ENCODE measurements at regions not wholly inside any gene's neighbourhood (a gene's known extent, or its start where the extent isn't known, plus 50 kb on each side); places are given as distances from the start of the nearest gene placed in this dataset.

DNA sequence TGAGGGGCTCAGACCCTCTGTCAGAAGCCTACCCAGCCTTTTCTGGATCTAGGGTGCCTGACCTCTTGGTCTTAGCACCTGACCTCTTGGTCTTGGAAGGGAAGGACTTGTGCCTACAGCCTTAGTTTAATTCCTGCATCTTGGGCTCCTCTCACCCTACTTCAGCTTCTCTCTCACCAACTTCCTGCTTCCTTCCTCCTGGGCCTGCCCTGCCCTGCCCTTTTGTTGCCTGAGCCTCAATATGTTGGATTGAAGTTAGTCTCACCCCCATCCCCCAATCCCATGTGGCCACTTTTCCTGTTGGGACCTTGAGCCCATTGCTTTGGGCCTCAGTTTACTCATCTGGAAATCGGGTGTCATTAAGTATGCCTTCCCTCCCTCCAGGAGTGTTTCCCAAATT is 206.2 kb upstream of the SKOR2 start:
- Histone ChIP-seq H3K36me3 (ENCODE audit: control insufficient read depth, insufficient read depth, low read length) (no peaks in the 10 kb centered on the region), H3K4me3 (ENCODE audit: low read length) (no peak overlapping the region), H3K4me1 (ENCODE audit: control insufficient read depth, insufficient read depth, low read length) (peaks cover 21% of the 10 kb centered on the region), H3K27me3 (ENCODE audit: control insufficient read depth, insufficient read depth, low read length) (no peaks in the 10 kb centered on the region), H3K27ac (ENCODE audit: low read length) (no peak overlapping the region), H3K9me3 (ENCODE audit: control insufficient read depth, low read depth, low read length) (no peaks in the 10 kb centered on the region)
- DNase-seq, result no peak
- WGBS (ENCODE audit: insufficient coverage, low lambda C conversion rate), result no CpG with 5 or more reads among the region's 1 CpG

- H3K27me3 ChIP-seq (ENCODE audit: control insufficient read depth, insufficient read depth, low read length), result no peaks in the 10 kb centered on the region
- H3K27ac ChIP-seq (ENCODE audit: low read length), result no peak overlapping the region
- 80% methylated on average over 1 of the region's 4 CpGs for WGBS (ENCODE audit: insufficient coverage, low lambda C conversion rate)
- no peaks in the 10 kb centered on the region for H3K9me3 ChIP-seq (ENCODE audit: control insufficient read depth, low read depth, low read length)
- no peaks in the 10 kb centered on the region for H3K36me3 ChIP-seq (ENCODE audit: control insufficient read depth, insufficient read depth, low read length)
- H3K4me3 ChIP-seq (ENCODE audit: low read length), result no peak overlapping the region
- H3K4me1 ChIP-seq (ENCODE audit: control insufficient read depth, insufficient read depth, low read length), result peaks cover 21% of the 10 kb centered on the region
- no peak for DNase-seq
These were observed 201.6 kb upstream of the SKOR2 start for GRCh38 chr18:47453038-47453437.

GRCh38 chr18:47448956-47449355 is 197.5 kb upstream of the SKOR2 start:
- no peak overlapping the region for H3K4me3 ChIP-seq (ENCODE audit: low read length)

DNA sequence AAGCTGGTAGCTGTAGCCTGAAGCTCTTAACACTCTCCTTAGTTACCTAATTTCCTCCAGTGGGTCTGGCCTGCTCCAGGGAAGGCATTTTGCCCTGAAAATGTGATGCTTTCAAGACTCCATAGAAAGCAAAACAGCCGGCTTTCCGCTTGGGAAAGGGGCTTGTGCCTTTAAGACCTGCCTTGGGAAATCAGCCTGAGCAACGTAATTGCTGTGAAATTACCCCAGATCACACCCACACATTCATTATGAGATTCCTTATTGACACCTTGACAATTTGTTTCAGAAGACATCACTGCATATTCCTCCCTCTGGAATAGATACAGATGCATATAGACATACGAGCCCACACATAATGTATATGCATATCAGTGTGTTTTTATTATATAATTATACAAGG is 190.5 kb upstream of the SKOR2 start:
- Histone ChIP-seq H3K27ac (ENCODE audit: low read length) (no peak overlapping the region), H3K9me3 (ENCODE audit: control insufficient read depth, low read depth, low read length) (peaks cover 4% of the 10 kb centered on the region), H3K27me3 (ENCODE audit: control insufficient read depth, insufficient read depth, low read length) (peaks cover 2% of the 10 kb centered on the region), H3K36me3 (ENCODE audit: control insufficient read depth, insufficient read depth, low read length) (no peaks in the 10 kb centered on the region), H3K4me3 (ENCODE audit: low read length) (no peak overlapping the region), H3K4me1 (ENCODE audit: control insufficient read depth, insufficient read depth, low read length) (no peaks in the 10 kb centered on the region)
- DNase-seq, result no peak
- WGBS (ENCODE audit: insufficient coverage, low lambda C conversion rate), result no CpG with 5 or more reads among the region's 4 CpGs

More at GRCh38 chr18:47448956-47449355, 197.5 kb upstream of the SKOR2 start:
- Histone ChIP-seq H3K36me3 (ENCODE audit: control insufficient read depth, insufficient read depth, low read length) (no peaks in the 10 kb centered on the region), H3K9me3 (ENCODE audit: control insufficient read depth, low read depth, low read length) (peaks cover 4% of the 10 kb centered on the region), H3K27ac (ENCODE audit: low read length) (no peak overlapping the region), H3K27me3 (ENCODE audit: control insufficient read depth, insufficient read depth, low read length) (no peaks in the 10 kb centered on the region), H3K4me1 (ENCODE audit: control insufficient read depth, insufficient read depth, low read length) (no peaks in the 10 kb centered on the region)
- WGBS (ENCODE audit: insufficient coverage, low lambda C conversion rate), result no CpG with 5 or more reads among the region's 6 CpGs
- no peak for DNase-seq

GRCh38 chr18:47438001-47438400 is 186.5 kb upstream of the SKOR2 start:
- Histone ChIP-seq H3K4me3 (ENCODE audit: low read length) (no peak overlapping the region), H3K9me3 (ENCODE audit: control insufficient read depth, low read depth, low read length) (no peaks in the 10 kb centered on the region), H3K4me1 (ENCODE audit: control insufficient read depth, insufficient read depth, low read length) (no peaks in the 10 kb centered on the region), H3K27me3 (ENCODE audit: control insufficient read depth, insufficient read depth, low read length) (peaks cover 3% of the 10 kb centered on the region), H3K36me3 (ENCODE audit: control insufficient read depth, insufficient read depth, low read length) (no peaks in the 10 kb centered on the region), H3K27ac (ENCODE audit: low read length) (no peak overlapping the region)
- DNase-seq, result no peak

GRCh38 chr18:47436871-47437270 is 185.4 kb upstream of the SKOR2 start:
- no peaks in the 10 kb centered on the region for H3K9me3 ChIP-seq (ENCODE audit: control insufficient read depth, low read depth, low read length)
- no peak for DNase-seq
- H3K36me3 ChIP-seq (ENCODE audit: control insufficient read depth, insufficient read depth, low read length), result no peaks in the 10 kb centered on the region
- no peak overlapping the region for H3K4me3 ChIP-seq (ENCODE audit: low read length)
- no peak overlapping the region for H3K27ac ChIP-seq (ENCODE audit: low read length)
- H3K27me3 ChIP-seq (ENCODE audit: control insufficient read depth, insufficient read depth, low read length), result peaks cover 3% of the 10 kb centered on the region
- WGBS (ENCODE audit: insufficient coverage, low lambda C conversion rate), result 40% methylated on average over 1 of the region's 1 CpG
- no peaks in the 10 kb centered on the region for H3K4me1 ChIP-seq (ENCODE audit: control insufficient read depth, insufficient read depth, low read length)

DNA sequence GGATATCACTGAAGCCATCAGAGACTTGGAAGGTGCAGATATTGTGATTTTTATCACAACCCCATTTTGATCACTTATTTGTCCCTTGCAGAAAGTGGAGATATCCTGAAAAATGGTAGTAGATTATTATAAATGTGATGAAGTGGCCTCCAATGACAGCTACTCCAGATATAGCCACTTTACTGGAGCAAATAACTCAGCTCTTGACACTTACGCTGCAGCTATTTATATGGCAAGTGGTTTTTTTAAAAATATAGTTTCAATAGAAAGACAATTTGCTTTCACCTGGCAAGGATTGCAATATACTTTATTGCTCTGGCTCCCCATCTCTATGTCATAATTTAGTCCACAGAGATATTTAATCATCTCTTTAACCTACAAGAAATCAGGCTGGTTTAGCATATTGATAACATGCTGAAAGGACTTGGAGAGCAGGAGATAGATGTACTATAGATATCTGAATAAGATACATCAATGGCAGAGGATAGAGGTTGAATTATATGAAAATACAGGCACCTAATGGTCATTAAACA is 182.8 kb upstream of the SKOR2 start:
- no peaks in the 10 kb centered on the region for H3K36me3 ChIP-seq (ENCODE audit: control insufficient read depth, insufficient read depth, low read length)
- no peaks in the 10 kb centered on the region for H3K9me3 ChIP-seq (ENCODE audit: control insufficient read depth, low read depth, low read length)
- peaks cover 3% of the 10 kb centered on the region for H3K27me3 ChIP-seq (ENCODE audit: control insufficient read depth, insufficient read depth, low read length)
- no peak overlapping the region for H3K4me3 ChIP-seq (ENCODE audit: low read length)
- H3K27ac ChIP-seq (ENCODE audit: low read length), result no peak overlapping the region
- no peak for DNase-seq
- H3K4me1 ChIP-seq (ENCODE audit: control insufficient read depth, insufficient read depth, low read length), result no peaks in the 10 kb centered on the region
- WGBS (ENCODE audit: insufficient coverage, low lambda C conversion rate), result no CpG with 5 or more reads among the region's 1 CpG

DNA sequence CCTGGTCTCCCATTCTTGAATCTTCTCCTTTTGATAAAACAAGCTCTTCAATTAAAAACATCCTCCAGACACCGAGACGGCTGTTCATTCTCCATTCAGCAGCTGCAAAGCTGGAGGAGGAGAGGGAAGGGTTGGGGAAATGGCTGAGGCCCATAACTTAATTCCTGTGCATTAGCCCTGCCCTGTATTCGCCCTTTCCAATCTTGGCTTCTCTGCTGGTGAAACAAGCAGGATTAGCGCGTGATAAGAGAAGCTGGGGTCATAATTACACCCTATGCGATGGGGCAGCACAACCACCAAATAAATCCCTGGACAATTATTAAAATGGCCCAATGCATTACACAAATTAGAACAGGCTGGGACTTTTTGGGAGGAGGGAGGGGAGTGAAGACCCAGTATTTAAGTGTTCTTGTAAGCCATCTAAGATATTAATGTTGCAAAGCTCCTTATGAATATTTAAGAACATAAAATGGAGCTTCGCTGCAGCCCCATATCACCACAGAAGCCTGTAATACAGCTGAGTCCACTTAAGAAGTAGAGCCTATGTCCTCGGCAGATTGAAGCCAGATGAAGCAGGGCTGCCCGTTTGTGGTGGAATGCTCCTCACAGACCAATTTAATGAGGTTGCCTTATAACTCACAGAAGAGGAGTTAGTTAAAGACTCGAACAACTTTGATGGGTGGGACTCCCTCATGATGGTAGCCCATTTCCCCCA is 176.6 kb upstream of the SKOR2 start:
- Histone ChIP-seq H3K9me3 (ENCODE audit: control insufficient read depth, low read depth, low read length) (no peaks in the 10 kb centered on the region), H3K4me1 (ENCODE audit: control insufficient read depth, insufficient read depth, low read length) (no peaks in the 10 kb centered on the region), H3K27me3 (ENCODE audit: control insufficient read depth, insufficient read depth, low read length) (no peaks in the 10 kb centered on the region), H3K36me3 (ENCODE audit: control insufficient read depth, insufficient read depth, low read length) (no peaks in the 10 kb centered on the region), H3K27ac (ENCODE audit: low read length) (no peak overlapping the region), H3K4me3 (ENCODE audit: low read length) (no peak overlapping the region)
- no CpG with 5 or more reads among the region's 10 CpGs for WGBS (ENCODE audit: insufficient coverage, low lambda C conversion rate)
- DNase-seq, result no peak

DNA sequence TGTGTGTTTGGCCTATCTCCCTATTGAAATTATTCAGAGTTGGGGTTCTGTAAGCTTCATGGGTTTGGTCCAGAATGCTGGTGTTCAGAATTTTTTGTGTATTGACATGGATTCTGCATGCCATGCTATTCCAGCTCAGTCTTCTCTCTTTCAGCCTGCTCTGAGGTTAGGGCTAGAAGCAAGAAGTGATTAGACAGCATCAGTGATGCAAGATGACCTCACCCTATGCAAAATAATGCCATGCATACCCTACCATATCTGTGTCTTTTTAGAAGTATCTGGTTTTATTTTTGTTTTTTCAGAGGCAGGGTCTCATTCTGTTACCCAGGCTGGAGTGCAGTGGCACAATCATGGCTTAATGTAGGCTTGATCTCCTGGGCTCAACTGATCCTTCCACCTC is 175.6 kb upstream of the SKOR2 start:
- H3K36me3 ChIP-seq (ENCODE audit: control insufficient read depth, insufficient read depth, low read length), result no peaks in the 10 kb centered on the region
- no peaks in the 10 kb centered on the region for H3K27me3 ChIP-seq (ENCODE audit: control insufficient read depth, insufficient read depth, low read length)
- no peaks in the 10 kb centered on the region for H3K4me1 ChIP-seq (ENCODE audit: control insufficient read depth, insufficient read depth, low read length)
- H3K4me3 ChIP-seq (ENCODE audit: low read length), result no peak overlapping the region
- DNase-seq, result no peak
- no peak overlapping the region for H3K27ac ChIP-seq (ENCODE audit: low read length)
- H3K9me3 ChIP-seq (ENCODE audit: control insufficient read depth, low read depth, low read length), result no peaks in the 10 kb centered on the region

DNA sequence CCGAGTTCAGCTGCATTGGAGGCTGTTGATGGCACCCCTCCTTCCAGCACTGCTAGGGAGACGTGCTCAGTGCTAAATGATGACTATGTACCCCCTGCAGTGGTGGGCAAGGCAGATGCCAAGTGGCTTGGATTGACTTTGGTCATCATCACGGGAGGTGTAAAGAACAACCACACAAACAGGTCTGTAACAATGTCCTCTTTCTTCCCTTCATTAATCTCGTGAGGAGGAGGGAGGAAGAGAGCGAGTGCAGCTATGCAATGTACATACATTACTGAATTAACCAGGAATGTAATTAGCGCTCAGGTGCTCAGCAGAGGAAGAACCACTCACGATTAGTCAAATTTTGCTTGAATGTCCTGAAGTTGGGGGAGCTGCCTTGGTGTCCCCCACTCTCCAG is 173.9 kb upstream of the SKOR2 start:
- Histone ChIP-seq H3K27ac (ENCODE audit: low read length) (no peak overlapping the region), H3K9me3 (ENCODE audit: control insufficient read depth, low read depth, low read length) (no peaks in the 10 kb centered on the region), H3K27me3 (ENCODE audit: control insufficient read depth, insufficient read depth, low read length) (no peaks in the 10 kb centered on the region), H3K4me1 (ENCODE audit: control insufficient read depth, insufficient read depth, low read length) (no peaks in the 10 kb centered on the region), H3K36me3 (ENCODE audit: control insufficient read depth, insufficient read depth, low read length) (no peaks in the 10 kb centered on the region), H3K4me3 (ENCODE audit: low read length) (no peak overlapping the region)
- WGBS (ENCODE audit: insufficient coverage, low lambda C conversion rate), result no CpG with 5 or more reads among the region's 7 CpGs
- DNase-seq, result no peak

DNA sequence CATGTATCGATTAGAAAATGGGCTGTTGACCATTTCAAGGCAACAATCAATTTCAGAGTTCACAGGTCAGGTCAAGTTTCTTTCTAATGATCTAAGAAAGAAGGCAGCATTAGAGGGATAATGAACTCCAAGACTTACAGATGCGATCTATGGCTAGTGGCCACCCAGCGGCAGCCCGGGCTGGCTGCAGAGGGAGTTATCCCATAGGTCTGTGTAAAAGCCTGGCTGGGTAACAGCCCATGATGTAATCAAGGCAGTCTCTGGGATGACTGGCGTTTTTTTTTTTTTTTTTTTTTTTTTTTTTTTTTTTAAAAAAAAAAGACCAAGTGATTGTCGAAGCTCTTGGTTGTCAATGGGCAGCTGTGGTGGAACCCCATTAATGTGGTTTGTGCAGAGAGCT is 171.1 kb upstream of the SKOR2 start:
- Histone ChIP-seq H3K36me3 (ENCODE audit: control insufficient read depth, insufficient read depth, low read length) (no peaks in the 10 kb centered on the region), H3K4me1 (ENCODE audit: control insufficient read depth, insufficient read depth, low read length) (no peaks in the 10 kb centered on the region), H3K9me3 (ENCODE audit: control insufficient read depth, low read depth, low read length) (no peaks in the 10 kb centered on the region), H3K4me3 (ENCODE audit: low read length) (no peak overlapping the region), H3K27me3 (ENCODE audit: control insufficient read depth, insufficient read depth, low read length) (peaks cover 10% of the 10 kb centered on the region), H3K27ac (ENCODE audit: low read length) (no peak overlapping the region)
- no peak for DNase-seq
- WGBS (ENCODE audit: insufficient coverage, low lambda C conversion rate), result no CpG with 5 or more reads among the region's 6 CpGs

Data from large intestine (tissue), 3 donors.